IMR-90 (cell line): ENCODE measurements at regions not wholly inside any gene's neighbourhood (a gene's known extent, or its start where the extent isn't known, plus 50 kb on each side); places are given as distances from the start of the nearest gene placed in this dataset.
A peak's percentile ranks its signal among the peaks of the same experiment; 100 is the strongest.

ENCODE experiments used
- ATAC-seq: fragments of 200-7000 bp; cut with Tn5 transposase; 2 replicates; pipeline ENCODE4 v1.9.1; 2020; ENCODE audit warnings: low read depth, mild to moderate bottlenecking, moderate library complexity
- BruUV-seq: library from RNA; stranded (reverse); fragments of 400-500 nt; replicated peaks from 2 replicates; lab custom pipeline; 2021; lab: Mats Ljungman, UMichigan
- CTCF ChIA-PET: fragments of 300-600 bp; formaldehyde crosslinking; extraction: SDS; loops from one replicate; lab custom pipeline; 2021; ENCODE audit warnings: antibody characterized with exemption; lab: Yijun Ruan, JAX
- POLR2A ChIA-PET: fragments of 300-600 bp; sonication (Branson Sonifier 250); formaldehyde crosslinking; loops from one replicate; lab custom pipeline; 2022; ENCODE audit warnings: antibody characterized with exemption; ENCODE audit not compliant: unreplicated experiment; lab: Charles Lee
- DNase-seq: peaks from one replicate; pipeline ENCODE4 v3.0.0; 2013
- H2AFZ ChIP-seq: replicated peaks from 2 replicates; pipeline ENCODE3; 2013; ENCODE audit warnings: low read length, mild to moderate bottlenecking; ENCODE audit not compliant: poor library complexity
- H2AK5ac ChIP-seq: 2 replicates; pipeline ENCODE4 v1.6.1; 2013; ENCODE audit warnings: low read depth, low read length, inconsistent platforms
- H2AK9ac ChIP-seq: replicated peaks from 2 replicates; pipeline ENCODE3; 2013; ENCODE audit warnings: mild to moderate bottlenecking, low read depth, low read length, moderate library complexity; ENCODE audit not compliant: poor library complexity
- H2BK120ac ChIP-seq: 2 replicates; pipeline ENCODE4 v1.6.1; 2013; ENCODE audit warnings: low read depth, low read length, inconsistent platforms
- H2BK15ac ChIP-seq: 3 replicates; pipeline ENCODE4 v1.6.1; 2013; ENCODE audit warnings: low read depth, low read length, inconsistent platforms
- H2BK20ac ChIP-seq: 2 replicates; pipeline ENCODE4 v1.6.1; 2013; ENCODE audit warnings: low read depth, mild to moderate bottlenecking, inconsistent platforms, low read length, moderate library complexity
- H2BK5ac ChIP-seq: 2 replicates; pipeline ENCODE4 v1.6.1; 2013; ENCODE audit warnings: mild to moderate bottlenecking, low read depth, low read length, inconsistent platforms; ENCODE audit not compliant: poor library complexity, severe bottlenecking
- H3K14ac ChIP-seq: replicated peaks from 2 replicates; pipeline ENCODE4 v1.6.1; 2013; ENCODE audit warnings: low read depth, low read length, inconsistent platforms
- H3K18ac ChIP-seq: 2 replicates; pipeline ENCODE4 v1.6.1; 2013; ENCODE audit warnings: low read depth, low read length, control low read depth
- H3K23ac ChIP-seq: 2 replicates; pipeline ENCODE4 v1.6.1; 2013; ENCODE audit warnings: low read depth, low read length, inconsistent platforms
- H3K27ac ChIP-seq: 2 replicates; pipeline ENCODE4 v1.5.1; 2013; ENCODE audit warnings: mild to moderate bottlenecking, control low read depth, low read length; ENCODE audit not compliant: insufficient read depth
- H3K27me3 ChIP-seq: 2 replicates; pipeline ENCODE4 v1.6.1; 2013; ENCODE audit warnings: low read length; ENCODE audit not compliant: control insufficient read depth, insufficient read depth
- H3K36me3 ChIP-seq: 2 replicates; pipeline ENCODE4 v1.6.1; 2013; ENCODE audit warnings: low read length, mixed read lengths; ENCODE audit not compliant: control insufficient read depth, insufficient read depth
- H3K4ac ChIP-seq: 2 replicates; pipeline ENCODE4 v1.6.1; 2013; ENCODE audit warnings: low read depth, low read length, inconsistent platforms
- H3K4me1 ChIP-seq: 2 replicates; pipeline ENCODE4 v1.6.1; 2013; ENCODE audit warnings: low read length, mixed read lengths; ENCODE audit not compliant: control insufficient read depth, insufficient read depth
- H3K4me2 ChIP-seq: 2 replicates; pipeline ENCODE4 v1.6.1; 2013; ENCODE audit warnings: low read depth, mild to moderate bottlenecking, control low read depth, low read length, moderate library complexity
- H3K4me3 ChIP-seq: 2 replicates; pipeline ENCODE4 v1.5.1; 2013; ENCODE audit warnings: low read depth, mild to moderate bottlenecking, control low read depth, low read length, moderate library complexity; ENCODE audit not compliant: insufficient read depth
- H3K56ac ChIP-seq: 2 replicates; pipeline ENCODE4 v1.6.1; 2013; ENCODE audit warnings: low read length, inconsistent platforms; ENCODE audit not compliant: insufficient read depth; ENCODE audit errors: extremely low read depth
- H3K79me1 ChIP-seq, 2 experiments: 2 replicates each; pipeline ENCODE4 v1.6.1; 2013; ENCODE audit warnings: low read length in 2 of 2, inconsistent platforms in 1 of 2, low read depth in 1 of 2
- H3K9ac ChIP-seq: 2 replicates; pipeline ENCODE4 v1.6.1; 2013; ENCODE audit warnings: low read depth, low read length, control low read depth
- H3K9me1 ChIP-seq: 2 replicates; pipeline ENCODE4 v1.6.1; 2013; ENCODE audit warnings: low read length, inconsistent platforms; ENCODE audit not compliant: insufficient read depth
- H3K9me3 ChIP-seq: 2 replicates; pipeline ENCODE4 v1.6.1; 2013; ENCODE audit warnings: low read length; ENCODE audit not compliant: control insufficient read depth, insufficient read depth
- H4K20me1 ChIP-seq: 2 replicates; pipeline ENCODE4 v1.6.1; 2013; ENCODE audit warnings: low read length, inconsistent platforms; ENCODE audit not compliant: insufficient read depth
- H4K5ac ChIP-seq: 2 replicates; pipeline ENCODE4 v1.6.1; 2013; ENCODE audit warnings: mild to moderate bottlenecking, low read depth, low read length, control low read depth
- H4K8ac ChIP-seq, 2 experiments: 2 replicates each; pipeline ENCODE4 v1.6.1; 2013; ENCODE audit warnings: low read depth in 2 of 2, low read length in 2 of 2, control low read depth in 1 of 2, inconsistent platforms in 1 of 2
- H4K91ac ChIP-seq: 2 replicates; pipeline ENCODE4 v1.6.1; 2013; ENCODE audit warnings: low read depth, low read length, inconsistent platforms; ENCODE audit not compliant: insufficient read depth
- BHLHE40 ChIP-seq: fragments of 150-350 bp; IDR thresholded peaks from 2 replicates; pipeline ENCODE4 v1.6.1; 2016; ENCODE audit warnings: mild to moderate bottlenecking, low read depth, low read length
- CEBPB ChIP-seq: IDR thresholded peaks from 2 replicates; pipeline ENCODE4 v1.6.1; 2012; ENCODE audit warnings: low read depth, low read length, improper control_type of control experiment
- CHD1 ChIP-seq: IDR thresholded peaks from 2 replicates; pipeline ENCODE4 v1.6.1; 2012; ENCODE audit warnings: low read depth, low read length, improper control_type of control experiment
- FOS ChIP-seq: fragments of 150-350 bp; IDR thresholded peaks from 2 replicates; pipeline ENCODE4 v1.6.1; 2016; ENCODE audit warnings: low read depth, low read length
- MAFK ChIP-seq: IDR thresholded peaks from 2 replicates; pipeline ENCODE4 v1.6.1; 2012; ENCODE audit warnings: low read depth, low read length, improper control_type of control experiment
- MAZ ChIP-seq: IDR thresholded peaks from 2 replicates; pipeline ENCODE4 v1.6.1; 2012; ENCODE audit warnings: low read depth, mild to moderate bottlenecking, low read length, improper control_type of control experiment, moderate library complexity, borderline replicate concordance
- MXI1 ChIP-seq: IDR thresholded peaks from 2 replicates; pipeline ENCODE4 v1.6.1; 2012; ENCODE audit warnings: low read depth, mild to moderate bottlenecking, low read length, moderate library complexity, borderline replicate concordance
- NFE2L2 ChIP-seq: fragments of 150-350 bp; IDR thresholded peaks from 2 replicates; pipeline ENCODE4 v1.6.1; 2016; ENCODE audit warnings: low read depth, mild to moderate bottlenecking, low read length
- POLR2A ChIP-seq: IDR thresholded peaks from 2 replicates; pipeline ENCODE4 v1.6.1; 2012; ENCODE audit warnings: mild to moderate bottlenecking, low read depth, low read length
- RAD21 ChIP-seq: IDR thresholded peaks from 2 replicates; pipeline ENCODE4 v1.6.1; 2012; ENCODE audit warnings: low read length, improper control_type of control experiment
- RCOR1 ChIP-seq: IDR thresholded peaks from 2 replicates; pipeline ENCODE4 v1.6.1; 2012; ENCODE audit warnings: mild to moderate bottlenecking, low read length, improper control_type of control experiment; ENCODE audit not compliant: insufficient replicate concordance
- RFX5 ChIP-seq: IDR thresholded peaks from 2 replicates; pipeline ENCODE4 v1.8.0; 2012; ENCODE audit warnings: low read depth, mild to moderate bottlenecking, low read length, moderate library complexity
- SMC3 ChIP-seq: fragments of 150-350 bp; IDR thresholded peaks from 2 replicates; pipeline ENCODE4 v1.6.1; 2016; ENCODE audit warnings: low read depth, mild to moderate bottlenecking, antibody characterized with exemption, low read length, moderate library complexity
- dilution Hi-C: fragments of 300-500 bp; cut with HindIII; formaldehyde crosslinking; loops from one replicate; pipeline ENCODE4 v1.14.3; 2018; ENCODE audit warnings: low sequenced_read_pairs; ENCODE audit not compliant: unreplicated experiment
- in situ Hi-C: fragments of 300-500 bp; cut with MboI; formaldehyde crosslinking; loops from 3 replicates; pipeline ENCODE4 v1.14.3; 2019; ENCODE audit warnings: low sequenced_read_pairs, inconsistent platforms, mixed read lengths
- intact Hi-C: fragments of 100-400 bp; cut with micrococcal nuclease; formaldehyde crosslinking; loops from 2 replicates; pipeline ENCODE4 v1.10.0; 2022
- TF ChIP-seq, protein P1 (sequence below): fragments of 150-350 bp; IDR thresholded peaks from 2 replicates; pipeline ENCODE4 v1.6.1; 2016; ENCODE audit warnings: low read depth, mild to moderate bottlenecking, low read length, moderate library complexity, borderline replicate concordance
- TF ChIP-seq, protein P2 (sequence below): conservative IDR thresholded peaks from 2 replicates; pipeline ENCODE4 v1.5.1; 2012; ENCODE audit warnings: mild to moderate bottlenecking, low read depth, low read length, improper control_type of control experiment
- TF ChIP-seq, protein P3 (sequence below): fragments of 150-350 bp; IDR thresholded peaks from 2 replicates; pipeline ENCODE4 v1.6.1; 2017; ENCODE audit warnings: mild to moderate bottlenecking, antibody characterized with exemption, low read length, low read depth

DNA sequence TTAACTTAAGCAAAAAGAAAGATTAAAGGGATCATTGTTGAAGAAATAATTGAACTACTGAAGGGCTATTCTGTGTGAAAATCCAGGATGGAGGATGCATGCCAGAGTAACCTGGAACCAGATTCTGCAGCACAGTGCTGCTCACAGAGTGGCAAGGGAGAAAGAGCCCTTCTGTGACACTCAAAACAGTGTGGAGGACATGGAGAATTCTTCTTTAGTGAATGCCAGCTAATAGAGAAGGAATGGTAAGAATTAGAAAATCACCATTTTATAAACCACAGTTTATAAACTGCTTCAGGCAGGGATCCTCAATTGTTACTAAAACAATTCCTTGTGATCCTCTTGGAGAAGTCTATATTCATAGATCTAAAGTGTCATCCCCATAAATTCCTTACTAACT is 70.4 kb upstream of the ARHGEF26 start:
- H3K36me3 ChIP-seq = no peaks in the 10 kb centered on the region
- intact Hi-C loops (no loop called here), dilution Hi-C loops (no loop called here), in situ Hi-C loops (no loop called here)
- no peak overlapping the region for H4K5ac ChIP-seq
- H2AFZ ChIP-seq = no peak overlapping the region
- H3K27me3 ChIP-seq = no peaks in the 10 kb centered on the region
- no peak overlapping the region for H2AK5ac ChIP-seq
- no peaks in the 10 kb centered on the region for H3K9me3 ChIP-seq
- no peak overlapping the region for H2BK20ac ChIP-seq
- no peak overlapping the region for H3K9ac ChIP-seq
- H3K4me1 ChIP-seq = 0 out of 2 replicates have a peak, but pooled peaks cover 1% of the 10 kb centered on the region
- no peaks in the 10 kb centered on the region for H3K79me1 ChIP-seq
- no peak overlapping the region for H2BK120ac ChIP-seq
- ChIA-PET CTCF (interaction anchor here (0.6 kb wide), 1 partner anchor 8 kb away, joined by 3 read pairs; no protein-coding TSS in a partner anchor), POLR2A (interaction anchor here (0.5 kb wide), 1 partner anchor 205 kb away, joined by 3 read pairs; no protein-coding TSS in a partner anchor)
- no peak overlapping the region for H4K91ac ChIP-seq
- H3K4me2 ChIP-seq = no peak overlapping the region
- no peak overlapping the region for H3K14ac ChIP-seq
- H3K23ac ChIP-seq = no peak overlapping the region
- H3K56ac ChIP-seq = no peak overlapping the region
- ATAC-seq = peak; percentile 24
- no peaks in the 10 kb centered on the region for H4K20me1 ChIP-seq
- no peak overlapping the region for H3K4ac ChIP-seq
- no peak overlapping the region for H2BK15ac ChIP-seq
- no peak overlapping the region for H3K4me3 ChIP-seq
- no peak overlapping the region for H3K27ac ChIP-seq
- no TSS peak for BruUV-seq
- H3K9me1 ChIP-seq = no peaks in the 10 kb centered on the region
- TF ChIP-seq BHLHE40 = no peak
- TF ChIP-seq SMC3 = no peak
- TF ChIP-seq FOS = no peak
- TF ChIP-seq CEBPB = no peak
- no peak for TF ChIP-seq MXI1
- TF ChIP-seq MAZ = no peak
- TF ChIP-seq RAD21 = no peak
- no peak for TF ChIP-seq NFE2L2
- TF ChIP-seq, protein P1, sequence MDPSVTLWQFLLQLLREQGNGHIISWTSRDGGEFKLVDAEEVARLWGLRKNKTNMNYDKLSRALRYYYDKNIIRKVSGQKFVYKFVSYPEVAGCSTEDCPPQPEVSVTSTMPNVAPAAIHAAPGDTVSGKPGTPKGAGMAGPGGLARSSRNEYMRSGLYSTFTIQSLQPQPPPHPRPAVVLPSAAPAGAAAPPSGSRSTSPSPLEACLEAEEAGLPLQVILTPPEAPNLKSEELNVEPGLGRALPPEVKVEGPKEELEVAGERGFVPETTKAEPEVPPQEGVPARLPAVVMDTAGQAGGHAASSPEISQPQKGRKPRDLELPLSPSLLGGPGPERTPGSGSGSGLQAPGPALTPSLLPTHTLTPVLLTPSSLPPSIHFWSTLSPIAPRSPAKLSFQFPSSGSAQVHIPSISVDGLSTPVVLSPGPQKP = no peak
- TF ChIP-seq, protein P2, sequence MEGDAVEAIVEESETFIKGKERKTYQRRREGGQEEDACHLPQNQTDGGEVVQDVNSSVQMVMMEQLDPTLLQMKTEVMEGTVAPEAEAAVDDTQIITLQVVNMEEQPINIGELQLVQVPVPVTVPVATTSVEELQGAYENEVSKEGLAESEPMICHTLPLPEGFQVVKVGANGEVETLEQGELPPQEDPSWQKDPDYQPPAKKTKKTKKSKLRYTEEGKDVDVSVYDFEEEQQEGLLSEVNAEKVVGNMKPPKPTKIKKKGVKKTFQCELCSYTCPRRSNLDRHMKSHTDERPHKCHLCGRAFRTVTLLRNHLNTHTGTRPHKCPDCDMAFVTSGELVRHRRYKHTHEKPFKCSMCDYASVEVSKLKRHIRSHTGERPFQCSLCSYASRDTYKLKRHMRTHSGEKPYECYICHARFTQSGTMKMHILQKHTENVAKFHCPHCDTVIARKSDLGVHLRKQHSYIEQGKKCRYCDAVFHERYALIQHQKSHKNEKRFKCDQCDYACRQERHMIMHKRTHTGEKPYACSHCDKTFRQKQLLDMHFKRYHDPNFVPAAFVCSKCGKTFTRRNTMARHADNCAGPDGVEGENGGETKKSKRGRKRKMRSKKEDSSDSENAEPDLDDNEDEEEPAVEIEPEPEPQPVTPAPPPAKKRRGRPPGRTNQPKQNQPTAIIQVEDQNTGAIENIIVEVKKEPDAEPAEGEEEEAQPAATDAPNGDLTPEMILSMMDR = no peak
- TF ChIP-seq MAFK = no peak
- TF ChIP-seq POLR2A = no peak
- no peak for TF ChIP-seq RCOR1
- TF ChIP-seq RFX5 = no peak
- TF ChIP-seq, protein P3, sequence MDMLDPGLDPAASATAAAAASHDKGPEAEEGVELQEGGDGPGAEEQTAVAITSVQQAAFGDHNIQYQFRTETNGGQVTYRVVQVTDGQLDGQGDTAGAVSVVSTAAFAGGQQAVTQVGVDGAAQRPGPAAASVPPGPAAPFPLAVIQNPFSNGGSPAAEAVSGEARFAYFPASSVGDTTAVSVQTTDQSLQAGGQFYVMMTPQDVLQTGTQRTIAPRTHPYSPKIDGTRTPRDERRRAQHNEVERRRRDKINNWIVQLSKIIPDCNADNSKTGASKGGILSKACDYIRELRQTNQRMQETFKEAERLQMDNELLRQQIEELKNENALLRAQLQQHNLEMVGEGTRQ = no peak
- no peak for TF ChIP-seq CHD1
- DNase-seq = no peak
- H2AK9ac ChIP-seq = no peak overlapping the region
- no peak overlapping the region for H4K8ac ChIP-seq
- no peak overlapping the region for H3K18ac ChIP-seq
- no peak overlapping the region for H2BK5ac ChIP-seq
